SK-N-SH (cell line): ENCODE measurements at regions not wholly inside any gene's neighbourhood (a gene's known extent, or its start where the extent isn't known, plus 50 kb on each side); places are given as distances from the start of the nearest gene placed in this dataset.

Experiments
- FOXJ3 ChIP-seq: sonication (generic); formaldehyde crosslinking; IDR thresholded peaks from 2 replicates; pipeline ENCODE4 v1.5.1; 2020; ENCODE audit warnings: mild to moderate bottlenecking, missing genetic modification reagents
- GABPA ChIP-seq: IDR thresholded peaks from 2 replicates; pipeline ENCODE4 v1.4.0; 2012; ENCODE audit warnings: low read depth, mild to moderate bottlenecking
- POLR2AphosphoS5 ChIP-seq: IDR thresholded peaks from 2 replicates; pipeline ENCODE4 v1.6.1; 2012; ENCODE audit warnings: low read depth, low read length
- SIN3A ChIP-seq: IDR thresholded peaks from 2 replicates; pipeline ENCODE4 v1.6.1; 2012; ENCODE audit warnings: low read depth, mild to moderate bottlenecking, low read length, moderate library complexity, borderline replicate concordance
- YY1 ChIP-seq: IDR thresholded peaks from 2 replicates; pipeline ENCODE4 v1.4.0; 2012; ENCODE audit warnings: low read depth, mild to moderate bottlenecking
- TF ChIP-seq, protein P1 (sequence below): fragments of 200-600 bp; sonication (generic); IDR thresholded peaks from 2 replicates; pipeline ENCODE4 v1.6.1; 2017; ENCODE audit warnings: antibody characterized with exemption, mild to moderate bottlenecking, moderate library complexity
- TF ChIP-seq, protein P2 (sequence below): fragments of 150-350 bp; IDR thresholded peaks from 2 replicates; pipeline ENCODE4 v1.6.1; 2017; ENCODE audit warnings: antibody characterized with exemption, low read length, low read depth, borderline replicate concordance
- TF ChIP-seq, protein P3 (sequence below): IDR thresholded peaks from 2 replicates; pipeline ENCODE4 v1.6.1; 2012; ENCODE audit warnings: mild to moderate bottlenecking, low read depth, low read length, moderate library complexity

DNA sequence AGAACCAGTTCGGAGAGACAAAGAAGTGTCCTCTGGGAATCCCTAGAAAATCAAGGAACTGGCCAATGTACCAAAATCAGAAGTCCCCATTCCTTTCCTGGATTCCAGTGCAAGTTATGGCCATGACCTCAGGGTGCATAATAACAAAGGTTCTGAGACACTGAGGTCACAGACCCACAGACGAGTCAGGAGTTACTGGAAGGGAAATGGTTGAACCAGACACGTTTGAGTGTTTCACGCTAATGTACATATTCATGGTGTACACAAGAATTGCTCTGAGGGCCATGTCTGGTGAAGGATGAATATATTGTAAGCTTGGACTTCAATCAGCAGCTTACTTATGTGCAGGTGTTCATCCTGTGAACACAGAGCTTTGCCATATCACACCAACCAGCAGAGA, 58.6 kb upstream of the KLHL29 start:
- TF ChIP-seq, protein P1, sequence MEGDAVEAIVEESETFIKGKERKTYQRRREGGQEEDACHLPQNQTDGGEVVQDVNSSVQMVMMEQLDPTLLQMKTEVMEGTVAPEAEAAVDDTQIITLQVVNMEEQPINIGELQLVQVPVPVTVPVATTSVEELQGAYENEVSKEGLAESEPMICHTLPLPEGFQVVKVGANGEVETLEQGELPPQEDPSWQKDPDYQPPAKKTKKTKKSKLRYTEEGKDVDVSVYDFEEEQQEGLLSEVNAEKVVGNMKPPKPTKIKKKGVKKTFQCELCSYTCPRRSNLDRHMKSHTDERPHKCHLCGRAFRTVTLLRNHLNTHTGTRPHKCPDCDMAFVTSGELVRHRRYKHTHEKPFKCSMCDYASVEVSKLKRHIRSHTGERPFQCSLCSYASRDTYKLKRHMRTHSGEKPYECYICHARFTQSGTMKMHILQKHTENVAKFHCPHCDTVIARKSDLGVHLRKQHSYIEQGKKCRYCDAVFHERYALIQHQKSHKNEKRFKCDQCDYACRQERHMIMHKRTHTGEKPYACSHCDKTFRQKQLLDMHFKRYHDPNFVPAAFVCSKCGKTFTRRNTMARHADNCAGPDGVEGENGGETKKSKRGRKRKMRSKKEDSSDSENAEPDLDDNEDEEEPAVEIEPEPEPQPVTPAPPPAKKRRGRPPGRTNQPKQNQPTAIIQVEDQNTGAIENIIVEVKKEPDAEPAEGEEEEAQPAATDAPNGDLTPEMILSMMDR, result no peak
- TF ChIP-seq YY1, result no peak
- TF ChIP-seq FOXJ3, result no peak
- TF ChIP-seq, protein P2, sequence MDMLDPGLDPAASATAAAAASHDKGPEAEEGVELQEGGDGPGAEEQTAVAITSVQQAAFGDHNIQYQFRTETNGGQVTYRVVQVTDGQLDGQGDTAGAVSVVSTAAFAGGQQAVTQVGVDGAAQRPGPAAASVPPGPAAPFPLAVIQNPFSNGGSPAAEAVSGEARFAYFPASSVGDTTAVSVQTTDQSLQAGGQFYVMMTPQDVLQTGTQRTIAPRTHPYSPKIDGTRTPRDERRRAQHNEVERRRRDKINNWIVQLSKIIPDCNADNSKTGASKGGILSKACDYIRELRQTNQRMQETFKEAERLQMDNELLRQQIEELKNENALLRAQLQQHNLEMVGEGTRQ, result no peak
- TF ChIP-seq GABPA, result no peak
- TF ChIP-seq POLR2AphosphoS5, result no peak
- TF ChIP-seq, protein P3, sequence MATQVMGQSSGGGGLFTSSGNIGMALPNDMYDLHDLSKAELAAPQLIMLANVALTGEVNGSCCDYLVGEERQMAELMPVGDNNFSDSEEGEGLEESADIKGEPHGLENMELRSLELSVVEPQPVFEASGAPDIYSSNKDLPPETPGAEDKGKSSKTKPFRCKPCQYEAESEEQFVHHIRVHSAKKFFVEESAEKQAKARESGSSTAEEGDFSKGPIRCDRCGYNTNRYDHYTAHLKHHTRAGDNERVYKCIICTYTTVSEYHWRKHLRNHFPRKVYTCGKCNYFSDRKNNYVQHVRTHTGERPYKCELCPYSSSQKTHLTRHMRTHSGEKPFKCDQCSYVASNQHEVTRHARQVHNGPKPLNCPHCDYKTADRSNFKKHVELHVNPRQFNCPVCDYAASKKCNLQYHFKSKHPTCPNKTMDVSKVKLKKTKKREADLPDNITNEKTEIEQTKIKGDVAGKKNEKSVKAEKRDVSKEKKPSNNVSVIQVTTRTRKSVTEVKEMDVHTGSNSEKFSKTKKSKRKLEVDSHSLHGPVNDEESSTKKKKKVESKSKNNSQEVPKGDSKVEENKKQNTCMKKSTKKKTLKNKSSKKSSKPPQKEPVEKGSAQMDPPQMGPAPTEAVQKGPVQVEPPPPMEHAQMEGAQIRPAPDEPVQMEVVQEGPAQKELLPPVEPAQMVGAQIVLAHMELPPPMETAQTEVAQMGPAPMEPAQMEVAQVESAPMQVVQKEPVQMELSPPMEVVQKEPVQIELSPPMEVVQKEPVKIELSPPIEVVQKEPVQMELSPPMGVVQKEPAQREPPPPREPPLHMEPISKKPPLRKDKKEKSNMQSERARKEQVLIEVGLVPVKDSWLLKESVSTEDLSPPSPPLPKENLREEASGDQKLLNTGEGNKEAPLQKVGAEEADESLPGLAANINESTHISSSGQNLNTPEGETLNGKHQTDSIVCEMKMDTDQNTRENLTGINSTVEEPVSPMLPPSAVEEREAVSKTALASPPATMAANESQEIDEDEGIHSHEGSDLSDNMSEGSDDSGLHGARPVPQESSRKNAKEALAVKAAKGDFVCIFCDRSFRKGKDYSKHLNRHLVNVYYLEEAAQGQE, result no peak
- TF ChIP-seq SIN3A, result no peak
